ENCODE measurements at regions not wholly inside any gene's neighbourhood (a gene's known extent, or its start where the extent isn't known, plus 50 kb on each side); places are given as distances from the start of the nearest gene placed in this dataset.

- TF ChIP-seq EZH2 (IDR thresholded peaks at IDR 0.05; ENCODE audit: borderline replicate concordance, insufficient read depth, low read depth, low read length, poor library complexity, severe bottlenecking) (no peak), CTCF (IDR thresholded peaks at IDR 0.05) (no peak)
- Histone ChIP-seq H3K4me1 (ENCODE audit: control insufficient read depth in 2 of 2, insufficient read depth in 2 of 2, low read length in 2 of 2) (no peaks in the 10 kb centered on the region), H2AFZ (ENCODE audit: insufficient read depth, low read depth, low read length, poor library complexity, severe bottlenecking) (no peak overlapping the region), H3K36me3 (replicated peaks in 1 of 2; ENCODE audit: control extremely low read depth in 1 of 2, control insufficient read depth in 1 of 2, extremely low read depth in 1 of 2, insufficient read depth in 2 of 2, low read length in 1 of 2) (no peaks in the 10 kb centered on the region), H3K4me3 (ENCODE audit: control extremely low read depth in 1 of 5, extremely low read depth in 1 of 5, insufficient read depth in 1 of 5, low read depth in 2 of 5, low read length in 4 of 5) (no peak overlapping the region), H3K79me2 (ENCODE audit: control insufficient read depth, insufficient read depth, low read length) (no peaks in the 10 kb centered on the region), H3K4me2 (replicated peaks; ENCODE audit: low read depth, low read length, poor library complexity, severe bottlenecking) (no peak overlapping the region), H3K27ac (ENCODE audit: low read length in 2 of 2) (no peak overlapping the region), H3K9ac (ENCODE audit: low read length) (no peak overlapping the region), H3K27me3 (replicated peaks in 1 of 4; ENCODE audit: control extremely low read depth in 1 of 4, control insufficient read depth in 3 of 4, insufficient read depth in 4 of 4, low read length in 3 of 4) (no peaks in the 10 kb centered on the region), H4K20me1 (ENCODE audit: control insufficient read depth, insufficient read depth, low read length, poor library complexity, severe bottlenecking) (no peaks in the 10 kb centered on the region), H3K9me3 (ENCODE audit: control extremely low read depth in 1 of 3, control insufficient read depth in 2 of 3, insufficient read depth in 1 of 3, low read length in 2 of 3) (no peaks in the 10 kb centered on the region)
- Mint-ChIP-seq H3K9me3 (ENCODE audit: insufficient read depth) (no peaks in the 10 kb centered on the region), H3K4me1 (no peaks in the 10 kb centered on the region), H3K27me3 (no peaks in the 10 kb centered on the region), H3K4me3 (no peak overlapping the region), H3K27ac (no peak overlapping the region)
- no peak for DNase-seq
- 60% methylated on average over 1 of the region's 2 CpGs for WGBS (ENCODE audit: insufficient coverage)
- ATAC-seq (ENCODE audit: low read depth): no peak
- intact Hi-C loops (cut with micrococcal nuclease): no loop called here
- ChIA-PET POLR2A (no interaction called here), CTCF (no interaction called here)
These were observed 116.4 kb downstream of the LRIG3 start for GRCh38 chr12:58803908-58804307.

- Mint-ChIP-seq H3K27ac (no peak overlapping the region), H3K9me3 (ENCODE audit: insufficient read depth) (no peaks in the 10 kb centered on the region), H3K4me1 (no peaks in the 10 kb centered on the region), H3K4me3 (no peak overlapping the region), H3K27me3 (no peaks in the 10 kb centered on the region)
- WGBS (ENCODE audit: insufficient coverage): 17% methylated on average over 1 of the region's 2 CpGs
- H4K20me1 ChIP-seq (ENCODE audit: control insufficient read depth, insufficient read depth, low read length, poor library complexity, severe bottlenecking): no peaks in the 10 kb centered on the region
- no peaks in the 10 kb centered on the region for H3K36me3 ChIP-seq (replicated peaks in 1 of 2; ENCODE audit: control extremely low read depth in 1 of 2, control insufficient read depth in 1 of 2, extremely low read depth in 1 of 2, insufficient read depth in 2 of 2, low read length in 1 of 2)
- H3K9me3 ChIP-seq (ENCODE audit: control extremely low read depth in 1 of 3, control insufficient read depth in 2 of 3, insufficient read depth in 1 of 3, low read length in 2 of 3): no peaks in the 10 kb centered on the region
- no peaks in the 10 kb centered on the region for H3K27me3 ChIP-seq (replicated peaks in 1 of 4; ENCODE audit: control extremely low read depth in 1 of 4, control insufficient read depth in 3 of 4, insufficient read depth in 4 of 4, low read length in 3 of 4)
- no peak overlapping the region for H3K27ac ChIP-seq (ENCODE audit: low read length in 2 of 2)
- no peaks in the 10 kb centered on the region for H3K79me2 ChIP-seq (ENCODE audit: control insufficient read depth, insufficient read depth, low read length)
- no peak overlapping the region for H3K4me3 ChIP-seq (ENCODE audit: control extremely low read depth in 1 of 5, extremely low read depth in 1 of 5, insufficient read depth in 1 of 5, low read depth in 2 of 5, low read length in 4 of 5)
- ATAC-seq (ENCODE audit: low read depth) (no peak), DNase-seq (no peak)
- intact Hi-C loops (cut with micrococcal nuclease): no loop called here
- no peak overlapping the region for H3K4me2 ChIP-seq (replicated peaks; ENCODE audit: low read depth, low read length, poor library complexity, severe bottlenecking)
- ChIA-PET CTCF (no interaction called here), POLR2A (no interaction called here)
- no peak overlapping the region for H2AFZ ChIP-seq (ENCODE audit: insufficient read depth, low read depth, low read length, poor library complexity, severe bottlenecking)
- no peak overlapping the region for H3K9ac ChIP-seq (ENCODE audit: low read length)
- no peaks in the 10 kb centered on the region for H3K4me1 ChIP-seq (ENCODE audit: control insufficient read depth in 2 of 2, insufficient read depth in 2 of 2, low read length in 2 of 2)
- TF ChIP-seq EZH2 (IDR thresholded peaks at IDR 0.05; ENCODE audit: borderline replicate concordance, insufficient read depth, low read depth, low read length, poor library complexity, severe bottlenecking) (no peak), CTCF (IDR thresholded peaks at IDR 0.05) (no peak)
These were observed 115.6 kb downstream of the LRIG3 start for GRCh38 chr12:58804749-58805148.

All from B cell (primary cell).